Naive thymus-derived CD4-positive, alpha-beta T cell (primary cell): ENCODE measurements at regions not wholly inside any gene's neighbourhood (a gene's known extent, or its start where the extent isn't known, plus 50 kb on each side); places are given as distances from the start of the nearest gene placed in this dataset.

Source experiments
- ATAC-seq: fragments of 150-1000 bp; cut with Tn5 transposase; 2 replicates; pipeline ENCODE4 v1.10.0; 2021; ENCODE audit warnings: mild to moderate bottlenecking, moderate library complexity
- CTCF ChIA-PET: fragments of 350-600 bp; sonication (Branson Sonifier 250); formaldehyde crosslinking; loops from one replicate; lab custom pipeline; 2021; ENCODE audit warnings: antibody characterized with exemption; lab: Charles Lee
- POLR2A ChIA-PET: fragments of 350-600 bp; sonication (Branson Sonifier 250); formaldehyde crosslinking; loops from one replicate; lab custom pipeline; 2021; ENCODE audit warnings: antibody characterized with exemption, inconsistent platforms; lab: Charles Lee
- DNase-seq, 9 donors: peaks; one replicate each; pipeline versions ENCODE4 v3.0.0 to v3.0.0-alpha.2; 2020 to 2022; ENCODE audit warnings: mixed read lengths in 1 of 9
- H3K27ac ChIP-seq: one replicate; pipeline ENCODE4 v1.7.0; 2013; ENCODE audit warnings: mild to moderate bottlenecking, low read depth, low read length, moderate library complexity
- H3K27me3 ChIP-seq, 2 donors: one replicate each; pipeline ENCODE4 v1.7.0; 2013; ENCODE audit warnings: low read length in 2 of 2, mild to moderate bottlenecking in 2 of 2, moderate library complexity in 2 of 2; ENCODE audit not compliant: control insufficient read depth in 2 of 2, insufficient read depth in 2 of 2
- H3K36me3 ChIP-seq, 3 experiments: 1 replicate in 2 of 3; 2 replicates in 1 of 3; pipeline ENCODE4 v1.7.0; 2013; ENCODE audit warnings: low read length in 3 of 3, mild to moderate bottlenecking in 3 of 3, moderate library complexity in 1 of 3; ENCODE audit not compliant: insufficient read depth in 3 of 3, control insufficient read depth in 2 of 3
- H3K4me1 ChIP-seq, 2 donors: one replicate each; pipeline ENCODE4 v1.7.0; 2013; ENCODE audit warnings: low read length in 2 of 2, mild to moderate bottlenecking in 2 of 2, moderate library complexity in 1 of 2; ENCODE audit not compliant: control insufficient read depth in 2 of 2, insufficient read depth in 2 of 2
- H3K4me3 ChIP-seq: 2 replicates; pipeline ENCODE4 v1.7.0; 2013; ENCODE audit warnings: mild to moderate bottlenecking, low read length
- H3K9me3 ChIP-seq, 3 experiments: 1 replicate in 2 of 3; 2 replicates in 1 of 3; pipeline ENCODE4 v1.7.0; 2013; ENCODE audit warnings: low read length in 3 of 3; ENCODE audit not compliant: control insufficient read depth in 2 of 3
- H3K27ac Mint-ChIP-seq, 9 donors: one replicate each; pipeline ENCODE4 v1.8.0; 2020 to 2022; ENCODE audit warnings: mixed read lengths in 9 of 9, mild to moderate bottlenecking in 8 of 9, moderate library complexity in 5 of 9, inconsistent platforms in 2 of 9
- H3K27me3 Mint-ChIP-seq, 5 donors: one replicate each; pipeline ENCODE4 v1.8.0; 2021 to 2022; ENCODE audit warnings: mixed read lengths in 5 of 5, mild to moderate bottlenecking in 1 of 5
- H3K36me3 Mint-ChIP-seq, 5 donors: one replicate each; pipeline ENCODE4 v1.8.0; 2020 to 2022; ENCODE audit warnings: mixed read lengths in 5 of 5, mild to moderate bottlenecking in 3 of 5, inconsistent platforms in 1 of 5
- H3K4me1 Mint-ChIP-seq, 7 donors: one replicate each; pipeline ENCODE4 v1.8.0; 2020 to 2022; ENCODE audit warnings: mixed read lengths in 7 of 7, mild to moderate bottlenecking in 3 of 7, inconsistent platforms in 1 of 7
- H3K4me3 Mint-ChIP-seq, 10 donors: one replicate each; pipeline ENCODE4 v1.8.0; 2020 to 2022; ENCODE audit warnings: mild to moderate bottlenecking in 10 of 10, mixed read lengths in 10 of 10, moderate library complexity in 6 of 10, inconsistent platforms in 2 of 10
- H3K9me3 Mint-ChIP-seq, 11 donors: one replicate each; pipeline ENCODE4 v1.8.0; 2020 to 2022; ENCODE audit warnings: mixed read lengths in 11 of 11, mild to moderate bottlenecking in 4 of 11, inconsistent platforms in 1 of 11, moderate library complexity in 1 of 11
- intact Hi-C, 2 donors: fragments of 100-400 bp; cut with micrococcal nuclease; formaldehyde crosslinking; loops; one replicate each; pipeline ENCODE4 v1.15.1; 2023

DNA sequence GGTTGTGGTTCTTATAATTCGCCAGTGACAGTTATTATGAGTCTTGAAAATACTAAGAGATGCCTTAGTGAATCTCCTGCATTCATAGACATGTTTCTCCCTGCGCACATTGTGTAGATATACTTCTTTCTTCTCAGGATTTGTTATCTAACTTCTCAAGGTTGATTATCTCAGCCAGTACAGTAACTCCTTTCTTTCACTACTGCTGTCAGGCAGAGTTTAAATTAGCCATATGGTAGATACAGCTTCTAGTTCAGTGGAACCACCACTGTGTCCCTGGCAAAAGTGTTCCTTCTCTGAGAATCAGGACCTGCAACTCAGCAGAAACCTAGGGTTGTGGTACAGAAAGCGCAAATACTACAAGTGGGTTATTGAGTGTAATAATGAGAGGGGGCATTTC, 175.0 kb upstream of the SGO1 start:
- Histone ChIP-seq H3K36me3 (no peaks in the 10 kb centered on the region), H3K4me1 (no peaks in the 10 kb centered on the region), H3K27me3 (no peaks in the 10 kb centered on the region), H3K4me3 (no peak overlapping the region), H3K9me3 (no peaks in the 10 kb centered on the region), H3K27ac (no peak overlapping the region)
- ATAC-seq (no peak), DNase-seq (no peak)
- Mint-ChIP-seq H3K27me3 (peaks cover 0 to 3% (median 0%) of the 10 kb centered on the region in 5 donors), H3K4me1 (no peaks in the 10 kb centered on the region), H3K4me3 (no peak overlapping the region), H3K27ac (no peak overlapping the region), H3K36me3 (peaks cover 0 to 21% (median 8%) of the 10 kb centered on the region in 5 donors), H3K9me3 (peaks cover 4 to 12% (median 6%) of the 10 kb centered on the region in 11 donors)
- ChIA-PET CTCF (no interaction called here), POLR2A (no interaction called here)
- intact Hi-C loops = no loop called here

GRCh38 chr3:20353286-20353685, 167.3 kb upstream of the SGO1 start:
- CTCF ChIA-PET = no interaction called here
- ATAC-seq = no peak
- Mint-ChIP-seq H3K4me1 (no peaks in the 10 kb centered on the region), H3K27me3 (no peaks in the 10 kb centered on the region), H3K4me3 (no peak overlapping the region), H3K9me3 (peaks cover 0 to 9% (median 3%) of the 10 kb centered on the region in 11 donors), H3K27ac (no peak overlapping the region), H3K36me3 (peaks cover 0 to 3% (median 0%) of the 10 kb centered on the region in 5 donors)
- Histone ChIP-seq H3K9me3 (no peaks in the 10 kb centered on the region), H3K4me3 (no peak overlapping the region), H3K27me3 (no peaks in the 10 kb centered on the region), H3K27ac (no peak overlapping the region), H3K4me1 (no peaks in the 10 kb centered on the region), H3K36me3 (no peaks in the 10 kb centered on the region)
- POLR2A ChIA-PET = no interaction called here
- no peak for DNase-seq
- intact Hi-C loops = no loop called here

GRCh38 chr3:20352546-20353179, 166.7 kb upstream of the SGO1 start:
- Histone ChIP-seq H3K27ac (no peak overlapping the region), H3K4me3 (no peak overlapping the region), H3K36me3 (no peaks in the 10 kb centered on the region), H3K9me3 (no peaks in the 10 kb centered on the region), H3K27me3 (no peaks in the 10 kb centered on the region), H3K4me1 (no peaks in the 10 kb centered on the region)
- no peak overlapping the region for H3K4me3 Mint-ChIP-seq
- DNase-seq (no peak), ATAC-seq (no peak)
- intact Hi-C loops = no loop called here
- no peak overlapping the region for H3K27ac Mint-ChIP-seq
- H3K36me3 Mint-ChIP-seq = no peaks in the 10 kb centered on the region
- no peaks in the 10 kb centered on the region for H3K4me1 Mint-ChIP-seq
- POLR2A ChIA-PET = no interaction called here
- no peaks in the 10 kb centered on the region for H3K27me3 Mint-ChIP-seq
- CTCF ChIA-PET = no interaction called here
- H3K9me3 Mint-ChIP-seq = peaks cover 0 to 8% (median 2%) of the 10 kb centered on the region in 11 donors

GRCh38 chr3:20350449-20350848, 164.4 kb upstream of the SGO1 start:
- H3K36me3 ChIP-seq = no peaks in the 10 kb centered on the region
- H3K9me3 ChIP-seq = no peaks in the 10 kb centered on the region
- Mint-ChIP-seq H3K27me3 (no peaks in the 10 kb centered on the region), H3K27ac (no peak overlapping the region), H3K4me1 (no peaks in the 10 kb centered on the region), H3K36me3 (no peaks in the 10 kb centered on the region), H3K9me3 (peaks cover 0 to 5% (median 0%) of the 10 kb centered on the region in 11 donors), H3K4me3 (no peak overlapping the region)
- ChIA-PET POLR2A (no interaction called here), CTCF (no interaction called here)
- no peak overlapping the region for H3K27ac ChIP-seq
- H3K4me3 ChIP-seq = no peak overlapping the region
- no peaks in the 10 kb centered on the region for H3K27me3 ChIP-seq
- H3K4me1 ChIP-seq = no peaks in the 10 kb centered on the region
- ATAC-seq (no peak), DNase-seq (no peak)
- intact Hi-C loops = no loop called here

DNA sequence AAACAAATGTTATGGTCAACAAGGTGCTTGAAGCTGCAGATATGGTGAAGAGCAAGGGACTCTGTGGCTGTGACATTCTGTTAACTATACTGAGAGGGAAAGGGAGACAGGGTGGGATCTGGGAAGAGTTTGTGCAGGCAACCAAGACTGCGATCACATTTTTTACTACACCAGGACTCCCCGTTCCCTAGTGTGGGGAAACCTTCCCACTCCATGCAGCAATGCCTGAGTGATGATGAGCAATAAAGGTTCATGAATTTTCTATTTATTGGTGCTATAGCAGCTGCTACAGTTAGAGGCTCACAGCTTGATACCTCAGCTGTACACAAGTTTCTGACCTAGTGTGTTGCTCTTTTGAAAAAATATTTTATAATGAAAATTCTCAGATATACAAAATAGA, 160.9 kb upstream of the SGO1 start:
- no peak for ATAC-seq
- no peak overlapping the region for H3K27ac Mint-ChIP-seq
- intact Hi-C loops = no loop called here
- ChIA-PET POLR2A (no interaction called here), CTCF (interaction anchor here (0.6 kb wide), 1 partner anchor 20 kb away, joined by 3 read pairs; no protein-coding TSS in a partner anchor)
- Histone ChIP-seq H3K36me3 (no peaks in the 10 kb centered on the region), H3K27me3 (no peaks in the 10 kb centered on the region), H3K4me1 (no peaks in the 10 kb centered on the region), H3K9me3 (no peaks in the 10 kb centered on the region), H3K27ac (no peak overlapping the region), H3K4me3 (no peak overlapping the region)
- H3K4me1 Mint-ChIP-seq = no peaks in the 10 kb centered on the region
- H3K27me3 Mint-ChIP-seq = peaks cover 0 to 4% (median 0%) of the 10 kb centered on the region in 5 donors
- no peaks in the 10 kb centered on the region for H3K36me3 Mint-ChIP-seq
- no peak overlapping the region for H3K4me3 Mint-ChIP-seq
- no peaks in the 10 kb centered on the region for H3K9me3 Mint-ChIP-seq
- no peak for DNase-seq

DNA sequence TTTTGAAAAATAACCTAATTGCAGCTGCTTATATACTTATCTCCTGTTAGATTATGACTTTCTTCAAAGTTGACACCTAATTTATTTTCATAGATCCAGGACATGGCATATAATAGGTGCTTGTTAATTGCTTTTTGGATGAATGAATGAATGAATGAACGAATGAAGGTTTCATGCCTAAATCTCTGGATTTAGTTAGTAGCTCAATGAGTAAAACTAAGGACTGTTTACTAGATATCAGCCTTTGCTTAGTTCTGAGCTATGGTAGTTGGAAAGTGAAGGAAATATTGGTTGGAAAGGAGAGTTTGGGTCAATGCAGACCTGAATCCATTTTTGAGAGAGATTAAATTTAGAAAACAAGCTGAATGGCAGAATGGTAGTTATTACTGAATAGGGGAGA, 160.4 kb upstream of the SGO1 start:
- H3K9me3 Mint-ChIP-seq = no peaks in the 10 kb centered on the region
- H3K4me3 Mint-ChIP-seq = no peak overlapping the region
- ChIA-PET POLR2A (no interaction called here), CTCF (interaction anchor here (0.6 kb wide), 1 partner anchor 20 kb away, joined by 3 read pairs; no protein-coding TSS in a partner anchor)
- Histone ChIP-seq H3K27me3 (no peaks in the 10 kb centered on the region), H3K4me1 (no peaks in the 10 kb centered on the region), H3K9me3 (no peaks in the 10 kb centered on the region), H3K36me3 (no peaks in the 10 kb centered on the region), H3K4me3 (no peak overlapping the region), H3K27ac (no peak overlapping the region)
- no peaks in the 10 kb centered on the region for H3K36me3 Mint-ChIP-seq
- intact Hi-C loops = no loop called here
- no peaks in the 10 kb centered on the region for H3K4me1 Mint-ChIP-seq
- no peak for ATAC-seq
- DNase-seq = no peak
- H3K27ac Mint-ChIP-seq = no peak overlapping the region
- peaks cover 0 to 4% (median 0%) of the 10 kb centered on the region in 5 donors for H3K27me3 Mint-ChIP-seq

DNA sequence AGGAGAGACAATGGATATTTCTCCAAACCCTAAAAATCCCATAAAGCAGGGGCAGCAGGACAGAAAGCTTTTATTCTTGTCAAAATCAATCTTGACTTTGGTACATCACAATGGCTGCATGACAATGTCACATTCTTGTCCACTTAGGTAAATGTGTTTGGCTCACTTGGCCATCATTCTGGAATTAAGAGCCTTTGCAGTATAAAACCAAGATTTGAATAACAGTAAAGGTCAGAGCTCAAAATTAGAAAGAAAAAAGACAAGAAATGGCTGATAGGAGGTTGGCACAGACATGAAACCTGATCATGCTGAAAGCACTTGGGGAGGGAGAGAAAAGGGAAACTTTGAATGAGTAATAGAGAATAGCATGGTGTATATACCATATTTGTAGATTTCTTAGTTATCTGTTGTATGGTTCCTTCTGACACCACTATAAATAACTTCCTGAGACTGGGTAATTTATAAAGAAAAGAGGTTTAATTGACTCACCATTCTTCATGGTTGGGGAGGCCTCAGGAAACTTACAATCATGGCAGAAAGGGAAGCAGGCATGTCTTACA, 158.5 kb upstream of the SGO1 start:
- DNase-seq = no peak
- intact Hi-C loops = loop anchor here in 1 of 2 donors (5.0 kb wide), 1 partner anchor 1548 kb away; no protein-coding TSS in a partner anchor

More for the DNA sequence above, 158.5 kb upstream of the SGO1 start:
- Histone ChIP-seq H3K27ac (no peak overlapping the region), H3K4me3 (no peak overlapping the region), H3K27me3 (no peaks in the 10 kb centered on the region), H3K9me3 (no peaks in the 10 kb centered on the region), H3K36me3 (no peaks in the 10 kb centered on the region), H3K4me1 (no peaks in the 10 kb centered on the region)
- ATAC-seq = no peak
- Mint-ChIP-seq H3K9me3 (no peaks in the 10 kb centered on the region), H3K4me1 (no peaks in the 10 kb centered on the region), H3K36me3 (no peaks in the 10 kb centered on the region), H3K4me3 (no peak overlapping the region), H3K27ac (no peak overlapping the region), H3K27me3 (peaks cover 0 to 4% (median 0%) of the 10 kb centered on the region in 5 donors)
- CTCF ChIA-PET = no interaction called here
- POLR2A ChIA-PET = no interaction called here
